RWPE2 (cell line): ENCODE measurements at regions not wholly inside any gene's neighbourhood (a gene's known extent, or its start where the extent isn't known, plus 50 kb on each side); places are given as distances from the start of the nearest gene placed in this dataset.

ENCODE experiments used
- ATAC-seq: fragments of 200-7000 bp; cut with Tn5 transposase; 3 replicates; pipeline ENCODE4 v1.9.1; 2021; ENCODE audit warnings: low read depth
- DNase-seq: peaks from one replicate; pipeline ENCODE4 v3.0.0-alpha.2; 2020; ENCODE audit warnings: low spot score
- H3K27ac ChIP-seq: fragments of 450-650 bp; 2 replicates; pipeline ENCODE4 v1.5.1; 2017; ENCODE audit warnings: mild to moderate bottlenecking; ENCODE audit not compliant: poor library complexity, severe bottlenecking
- H3K27me3 ChIP-seq: fragments of 250-450 bp; sonication (Bioruptor Pico); 2 replicates; pipeline ENCODE4 v1.5.1; 2021; ENCODE audit warnings: mild to moderate bottlenecking, moderate library complexity; ENCODE audit not compliant: insufficient read depth, poor library complexity, severe bottlenecking
- H3K36me3 ChIP-seq: fragments of 250-450 bp; sonication (Bioruptor Pico); 2 replicates; pipeline ENCODE4 v1.5.1; 2020; ENCODE audit warnings: low read depth, mild to moderate bottlenecking, moderate library complexity
- H3K4me1 ChIP-seq: fragments of 250-450 bp; sonication (Bioruptor Pico); 2 replicates; pipeline ENCODE4 v1.5.1; 2021; ENCODE audit warnings: mild to moderate bottlenecking, moderate library complexity; ENCODE audit not compliant: insufficient read depth, poor library complexity, severe bottlenecking
- H3K4me3 ChIP-seq: fragments of 250-450 bp; sonication (Bioruptor Pico); 2 replicates; pipeline ENCODE4 v1.5.1; 2021; ENCODE audit warnings: mild to moderate bottlenecking, moderate library complexity; ENCODE audit not compliant: severe bottlenecking
- H3K9me3 ChIP-seq: fragments of 250-450 bp; sonication (Bioruptor Pico); 2 replicates; pipeline ENCODE4 v1.5.1; 2021; ENCODE audit warnings: mild to moderate bottlenecking, moderate library complexity; ENCODE audit not compliant: severe bottlenecking
- CTCF ChIP-seq: fragments of 450-650 bp; IDR thresholded peaks from one replicate; pipeline ENCODE4 v1.5.1; 2017; ENCODE audit warnings: mild to moderate bottlenecking, moderate library complexity; ENCODE audit not compliant: poor library complexity, severe bottlenecking

DNA sequence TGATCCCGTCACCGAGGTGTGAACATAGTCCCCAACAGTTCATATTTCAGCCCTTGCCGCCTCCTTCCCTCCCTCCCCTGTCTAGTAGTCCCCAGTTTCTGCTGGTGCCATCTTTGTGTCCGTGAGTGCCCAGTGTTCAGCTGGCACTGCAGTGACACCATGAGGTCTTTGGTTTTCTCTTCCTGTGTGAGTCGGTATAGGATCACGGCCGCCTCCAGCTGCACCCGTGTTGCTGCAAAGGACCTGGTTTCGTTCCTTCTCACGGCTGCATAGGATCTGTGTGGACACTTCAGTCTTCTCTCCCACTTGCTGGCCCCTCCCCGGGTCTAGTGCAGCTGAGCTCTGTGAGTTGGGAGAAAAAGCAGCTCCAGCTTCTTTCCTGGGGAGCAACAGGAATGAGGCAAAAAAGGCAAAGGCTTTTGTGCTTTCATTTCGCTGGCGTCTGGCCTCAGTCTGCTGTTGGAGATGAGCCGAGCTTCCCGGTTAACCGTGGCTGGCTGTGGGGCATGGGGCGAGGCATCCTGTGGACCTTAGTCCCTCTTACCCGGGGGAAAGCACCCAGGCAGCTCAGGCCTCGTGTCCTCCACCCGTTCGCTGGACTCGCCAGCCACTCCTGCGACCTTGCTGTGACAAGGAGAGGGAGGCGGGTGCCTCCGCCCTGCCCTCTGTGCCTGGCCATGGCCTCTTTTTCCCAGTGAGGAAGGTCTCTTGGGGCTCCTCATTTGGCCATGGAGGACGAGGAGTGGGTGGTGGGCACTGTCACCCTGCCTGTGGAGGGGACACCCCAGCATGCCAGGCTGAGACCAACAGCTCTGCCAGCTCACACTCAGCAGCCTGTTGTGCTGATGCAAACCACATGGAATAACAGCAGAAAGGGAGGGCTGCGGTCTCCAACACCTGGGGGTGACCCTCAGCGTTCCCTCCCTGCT is 196.5 kb downstream of the TEX29 start:
- Histone ChIP-seq H3K4me3 (no peak overlapping the region), H3K9me3 (no peaks in the 10 kb centered on the region), H3K36me3 (no peaks in the 10 kb centered on the region), H3K27me3 (no peaks in the 10 kb centered on the region), H3K4me1 (no peaks in the 10 kb centered on the region), H3K27ac (no peak overlapping the region)
- DNase-seq, result peak; percentile 25
- no peak for TF ChIP-seq CTCF
- no peak for ATAC-seq

DNA sequence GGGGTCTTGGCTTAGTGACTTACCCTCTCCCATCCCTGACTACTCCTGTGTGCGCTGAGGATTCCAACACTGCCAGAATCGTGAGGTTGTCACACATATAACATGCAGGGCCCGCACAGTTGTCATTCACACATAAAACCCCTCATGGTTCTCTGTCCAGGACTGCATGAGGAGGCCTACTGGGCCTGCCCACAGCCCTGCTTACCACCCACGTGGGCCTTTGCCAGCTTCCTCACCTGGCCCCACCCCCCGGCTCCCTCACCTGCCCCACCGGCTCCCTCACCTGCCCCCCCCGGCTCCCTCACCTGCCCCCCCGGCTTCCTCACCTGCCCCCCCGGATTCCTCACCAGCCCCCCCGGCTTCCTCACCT is 197.2 kb downstream of the TEX29 start:
- no peak overlapping the region for H3K4me3 ChIP-seq
- DNase-seq (no peak), ATAC-seq (0 out of 3 replicates have a peak, but pooled peaks have one; percentile 31)
- H3K27me3 ChIP-seq, result no peaks in the 10 kb centered on the region
- H3K9me3 ChIP-seq, result no peaks in the 10 kb centered on the region
- TF ChIP-seq CTCF, result no peak
- H3K4me1 ChIP-seq, result no peaks in the 10 kb centered on the region
- no peak overlapping the region for H3K27ac ChIP-seq
- no peaks in the 10 kb centered on the region for H3K36me3 ChIP-seq

GRCh38 chr13:111518161-111518792 is 197.8 kb downstream of the TEX29 start:
- H3K4me1 ChIP-seq, result no peaks in the 10 kb centered on the region
- no peak for DNase-seq
- no peak overlapping the region for H3K27ac ChIP-seq
- no peaks in the 10 kb centered on the region for H3K9me3 ChIP-seq
- no peak for ATAC-seq
- H3K4me3 ChIP-seq, result no peak overlapping the region
- TF ChIP-seq CTCF, result no peak
- no peaks in the 10 kb centered on the region for H3K27me3 ChIP-seq
- no peaks in the 10 kb centered on the region for H3K36me3 ChIP-seq

- Histone ChIP-seq H3K27ac (no peak overlapping the region), H3K27me3 (no peaks in the 10 kb centered on the region), H3K9me3 (no peaks in the 10 kb centered on the region), H3K4me1 (no peaks in the 10 kb centered on the region), H3K4me3 (no peak overlapping the region), H3K36me3 (no peaks in the 10 kb centered on the region)
- DNase-seq, result no peak
- no peak for TF ChIP-seq CTCF
- ATAC-seq, result no peak
Observed at GRCh38 chr13:111519041-111519440, 198.6 kb downstream of the TEX29 start.
